ENCODE measurements at regions not wholly inside any gene's neighbourhood (a gene's known extent, or its start where the extent isn't known, plus 50 kb on each side); places are given as distances from the start of the nearest gene placed in this dataset.
"Not testable (repeated sequence)": the region's sequence is repeated elsewhere in the genome, so short reads cannot be mapped to it uniquely, and the experiment has no call there.

- H3K27ac Mint-ChIP-seq = no peak overlapping the region
Measured at GRCh38 chr10:131024259-131025131, 287.0 kb downstream of the TCERG1L start.

GRCh38 chr10:131025333-131025732 lies 286.2 kb downstream of the TCERG1L start:
- no peak overlapping the region for H3K4me3 Mint-ChIP-seq
- no peaks in the 10 kb centered on the region for H3K4me1 Mint-ChIP-seq
- H3K36me3 Mint-ChIP-seq (ENCODE audit: low read depth) = no peaks in the 10 kb centered on the region
- DNase-seq (no peak), ATAC-seq (no peak)
- H3K27me3 Mint-ChIP-seq = peaks cover 10% of the 10 kb centered on the region
- no peaks in the 10 kb centered on the region for H3K9me3 ChIP-seq (ENCODE audit: control insufficient read depth, low read length, poor library complexity, severe bottlenecking)
- no peak overlapping the region for H3K27ac Mint-ChIP-seq

More at GRCh38 chr10:131024259-131025131, 287.0 kb downstream of the TCERG1L start:
- H3K9me3 ChIP-seq (ENCODE audit: control insufficient read depth, low read length, poor library complexity, severe bottlenecking) = no peaks in the 10 kb centered on the region
- DNase-seq (no peak), ATAC-seq (no peak)
- Mint-ChIP-seq H3K4me3 (no peak overlapping the region), H3K36me3 (ENCODE audit: low read depth) (no peaks in the 10 kb centered on the region), H3K27me3 (peaks cover 10% of the 10 kb centered on the region), H3K4me1 (no peaks in the 10 kb centered on the region)

GRCh38 chr10:131027256-131027655 lies 284.3 kb downstream of the TCERG1L start:
- no peak overlapping the region for H3K4me3 Mint-ChIP-seq
- H3K9me3 ChIP-seq (ENCODE audit: control insufficient read depth, low read length, poor library complexity, severe bottlenecking) = no peaks in the 10 kb centered on the region
- DNase-seq = no peak
- no peak overlapping the region for H3K27ac Mint-ChIP-seq
- no peak for ATAC-seq
- no peaks in the 10 kb centered on the region for H3K36me3 Mint-ChIP-seq (ENCODE audit: low read depth)
- no peaks in the 10 kb centered on the region for H3K4me1 Mint-ChIP-seq
- peaks cover 6% of the 10 kb centered on the region for H3K27me3 Mint-ChIP-seq

- ATAC-seq = no peak
Measured at GRCh38 chr10:131031346-131031745, 280.2 kb downstream of the TCERG1L start.

GRCh38 chr10:131032329-131033165 lies 279.0 kb downstream of the TCERG1L start:
- no peak for ATAC-seq
- DNase-seq = no peak
- no peak overlapping the region for H3K27ac Mint-ChIP-seq

More at GRCh38 chr10:131031346-131031745, 280.2 kb downstream of the TCERG1L start:
- H3K9me3 ChIP-seq (ENCODE audit: control insufficient read depth, low read length, poor library complexity, severe bottlenecking) = no peaks in the 10 kb centered on the region
- H3K27me3 Mint-ChIP-seq = peaks cover 8% of the 10 kb centered on the region
- no peaks in the 10 kb centered on the region for H3K4me1 Mint-ChIP-seq
- no peak overlapping the region for H3K4me3 Mint-ChIP-seq
- no peaks in the 10 kb centered on the region for H3K36me3 Mint-ChIP-seq (ENCODE audit: low read depth)
- H3K27ac Mint-ChIP-seq = no peak overlapping the region
- DNase-seq = no peak

GRCh38 chr10:131033166-131034085 lies 278.1 kb downstream of the TCERG1L start:
- no peaks in the 10 kb centered on the region for H3K9me3 ChIP-seq (ENCODE audit: control insufficient read depth, low read length, poor library complexity, severe bottlenecking)
- ATAC-seq (no peak), DNase-seq (no peak)
- Mint-ChIP-seq H3K27ac (no peak overlapping the region), H3K36me3 (ENCODE audit: low read depth) (no peaks in the 10 kb centered on the region), H3K4me1 (no peaks in the 10 kb centered on the region), H3K27me3 (peaks cover 8% of the 10 kb centered on the region), H3K4me3 (no peak overlapping the region)

More at GRCh38 chr10:131032329-131033165, 279.0 kb downstream of the TCERG1L start:
- Mint-ChIP-seq H3K4me3 (no peak overlapping the region), H3K4me1 (no peaks in the 10 kb centered on the region), H3K27me3 (peaks cover 8% of the 10 kb centered on the region), H3K36me3 (ENCODE audit: low read depth) (no peaks in the 10 kb centered on the region)
- H3K9me3 ChIP-seq (ENCODE audit: control insufficient read depth, low read length, poor library complexity, severe bottlenecking) = no peaks in the 10 kb centered on the region

- Mint-ChIP-seq H3K27me3 (peaks cover 8% of the 10 kb centered on the region), H3K36me3 (ENCODE audit: low read depth) (no peaks in the 10 kb centered on the region), H3K4me3 (no peak overlapping the region), H3K4me1 (no peaks in the 10 kb centered on the region), H3K27ac (no peak overlapping the region)
- H3K9me3 ChIP-seq (ENCODE audit: control insufficient read depth, low read length, poor library complexity, severe bottlenecking) = no peaks in the 10 kb centered on the region
- ATAC-seq (no peak), DNase-seq (no peak)
Measured at GRCh38 chr10:131034451-131034850, 277.1 kb downstream of the TCERG1L start.

GRCh38 chr10:131035779-131036178 lies 275.7 kb downstream of the TCERG1L start:
- no peak overlapping the region for H3K4me3 Mint-ChIP-seq
- H3K36me3 Mint-ChIP-seq (ENCODE audit: low read depth) = no peaks in the 10 kb centered on the region
- H3K4me1 Mint-ChIP-seq = no peaks in the 10 kb centered on the region
- H3K9me3 ChIP-seq (ENCODE audit: control insufficient read depth, low read length, poor library complexity, severe bottlenecking) = no peaks in the 10 kb centered on the region
- H3K27me3 Mint-ChIP-seq = peaks cover 8% of the 10 kb centered on the region
- DNase-seq = no peak
- no peak overlapping the region for H3K27ac Mint-ChIP-seq
- no peak for ATAC-seq

- DNase-seq = no peak
- Mint-ChIP-seq H3K27ac (no peak overlapping the region), H3K36me3 (ENCODE audit: low read depth) (no peaks in the 10 kb centered on the region), H3K27me3 (peaks cover 8% of the 10 kb centered on the region), H3K4me3 (no peak overlapping the region), H3K4me1 (no peaks in the 10 kb centered on the region)
- no peaks in the 10 kb centered on the region for H3K9me3 ChIP-seq (ENCODE audit: control insufficient read depth, low read length, poor library complexity, severe bottlenecking)
- ATAC-seq = no peak
Measured at GRCh38 chr10:131038056-131038455, 273.5 kb downstream of the TCERG1L start.

- H3K27me3 Mint-ChIP-seq = peaks cover 2% of the 10 kb centered on the region
- no peaks in the 10 kb centered on the region for H3K9me3 ChIP-seq (ENCODE audit: control insufficient read depth, low read length, poor library complexity, severe bottlenecking)
- no peaks in the 10 kb centered on the region for H3K4me1 Mint-ChIP-seq
- H3K36me3 Mint-ChIP-seq (ENCODE audit: low read depth) = no peaks in the 10 kb centered on the region
- no peak overlapping the region for H3K4me3 Mint-ChIP-seq
- no peak for DNase-seq
- no peak overlapping the region for H3K27ac Mint-ChIP-seq
- no peak for ATAC-seq
Measured at GRCh38 chr10:131041031-131041430, 270.5 kb downstream of the TCERG1L start.

GRCh38 chr10:131041441-131041840 lies 270.1 kb downstream of the TCERG1L start:
- H3K27ac Mint-ChIP-seq = no peak overlapping the region
- no peaks in the 10 kb centered on the region for H3K36me3 Mint-ChIP-seq (ENCODE audit: low read depth)
- DNase-seq = no peak
- no peaks in the 10 kb centered on the region for H3K4me1 Mint-ChIP-seq
- no peak overlapping the region for H3K4me3 Mint-ChIP-seq
- no peaks in the 10 kb centered on the region for H3K27me3 Mint-ChIP-seq
- H3K9me3 ChIP-seq (ENCODE audit: control insufficient read depth, low read length, poor library complexity, severe bottlenecking) = no peaks in the 10 kb centered on the region
- no peak for ATAC-seq

- H3K27ac Mint-ChIP-seq; DNase-seq; H3K4me3 Mint-ChIP-seq; H3K36me3 Mint-ChIP-seq (ENCODE audit: low read depth); H3K9me3 ChIP-seq (ENCODE audit: control insufficient read depth, low read length, poor library complexity, severe bottlenecking); H3K27me3 Mint-ChIP-seq; H3K4me1 Mint-ChIP-seq; ATAC-seq: not testable (repeated sequence)
Measured at GRCh38 chr10:131042015-131042414, 269.5 kb downstream of the TCERG1L start.

Data from T-helper 17 cell (primary cell).